Body of pancreas (tissue), 4 donors: ENCODE measurements at regions not wholly inside any gene's neighbourhood (a gene's known extent, or its start where the extent isn't known, plus 50 kb on each side); places are given as distances from the start of the nearest gene placed in this dataset.

Experiments
- CTCF ChIP-seq, 7 experiments: fragments of 450-650 bp in 4 of 7; fragments of 200-600 bp in 3 of 7; sonication (generic) in 3 of 7; IDR thresholded peaks; one replicate each; pipeline ENCODE4 v1.5.1; 2016 to 2019; ENCODE audit warnings: antibody characterized with exemption in 7 of 7
- POLR2A ChIP-seq, 3 donors: fragments of 450-650 bp; IDR thresholded peaks; one replicate each; pipeline ENCODE4 v1.6.1; 2016; ENCODE audit warnings: antibody characterized with exemption in 3 of 3, mild to moderate bottlenecking in 2 of 3

GRCh38 chr10:130658687-130659290, 522.6 kb downstream of the GLRX3 start:
- TF ChIP-seq POLR2A (IDR thresholded peaks at IDR 0.05), result no peak
- TF ChIP-seq CTCF (IDR thresholded peaks at IDR 0.05), result no peak
